CD4-positive, alpha-beta T cell treated with Interleukin-21 for 1 hour (primary cell): ENCODE measurements at regions not wholly inside any gene's neighbourhood (a gene's known extent, or its start where the extent isn't known, plus 50 kb on each side); places are given as distances from the start of the nearest gene placed in this dataset.

Source experiments
- DNase-seq: peaks from one replicate; pipeline ENCODE4 v3.0.0-alpha.2; 2020

GRCh38 chr18:49655266-49656072 is 93.6 kb downstream of the LIPG start:
- no peak for DNase-seq

GRCh38 chr18:49654347-49654746 is 92.5 kb downstream of the LIPG start:
- DNase-seq = no peak

GRCh38 chr18:49652881-49653724 is 91.2 kb downstream of the LIPG start:
- no peak for DNase-seq

- no peak for DNase-seq
These were observed 89.2 kb downstream of the LIPG start for GRCh38 chr18:49651033-49651432.

- DNase-seq = no peak
These were observed 88.6 kb downstream of the LIPG start for GRCh38 chr18:49650426-49650891.

- no peak for DNase-seq
These were observed 87.0 kb downstream of the LIPG start for GRCh38 chr18:49648811-49649210.
